ENCODE measurements at regions not wholly inside any gene's neighbourhood (a gene's known extent, or its start where the extent isn't known, plus 50 kb on each side); places are given as distances from the start of the nearest gene placed in this dataset.
"Not testable (repeated sequence)": the region's sequence is repeated elsewhere in the genome, so short reads cannot be mapped to it uniquely, and the experiment has no call there.

DNA sequence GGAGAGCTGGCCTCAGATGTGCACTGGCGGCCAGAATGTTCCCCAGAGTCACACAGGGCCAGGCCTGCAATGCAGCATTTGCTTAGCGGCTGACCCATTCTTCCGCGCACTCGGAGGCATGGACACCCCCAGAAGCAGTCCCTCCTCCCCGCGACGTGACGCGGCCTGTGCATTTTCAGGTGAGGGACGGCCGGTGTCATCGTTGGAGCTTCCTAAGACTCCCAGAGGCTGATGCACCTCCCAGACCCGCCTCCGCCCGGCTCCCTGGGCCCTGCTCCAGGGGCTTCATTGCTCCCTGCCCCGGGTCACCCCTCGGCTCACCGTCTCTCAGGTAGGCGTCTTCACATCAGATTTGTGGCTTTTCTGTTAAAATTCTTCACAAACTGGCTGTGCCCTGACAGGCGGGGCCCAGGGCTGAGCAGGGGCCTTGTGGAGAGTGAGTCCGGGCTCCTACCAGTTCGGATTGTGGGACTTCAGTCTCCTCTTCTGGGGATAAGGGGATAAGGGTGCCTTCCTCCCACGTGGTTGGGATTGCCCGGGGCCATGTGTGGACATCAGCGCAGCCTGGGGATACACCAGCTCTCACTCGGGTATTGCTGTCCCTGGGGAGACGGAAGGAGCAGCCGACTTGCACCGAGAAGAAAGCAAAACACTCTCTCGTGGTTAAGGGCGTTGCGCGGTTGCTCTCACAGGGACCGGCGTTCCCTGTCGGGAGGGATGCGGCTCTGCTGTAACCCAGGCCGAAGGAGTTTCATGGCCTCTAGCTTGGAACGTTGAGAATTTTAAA, 249.1 kb downstream of the ADGRD1 start:
- DNase-seq (ENCODE audit: low read depth in 1 of 2, low spot score in 1 of 2) = no peak
- Histone ChIP-seq H3K27ac (replicated peaks) (no peak overlapping the region), H3K4me3 (replicated peaks; ENCODE audit: insufficient read depth, low read length) (no peak overlapping the region), H3K27me3 (ENCODE audit: insufficient read depth, poor library complexity, severe bottlenecking) (no peaks in the 10 kb centered on the region)
- TF ChIP-seq GABPA (IDR thresholded peaks at IDR 0.05; ENCODE audit: low read depth) = no peak
- TF ChIP-seq REST (IDR thresholded peaks at IDR 0.05; ENCODE audit: insufficient replicate concordance, low read depth) = no peak
- no peak for TF ChIP-seq POLR2AphosphoS5 (IDR thresholded peaks at IDR 0.05; ENCODE audit: low read depth)
- TF ChIP-seq, protein P1, sequence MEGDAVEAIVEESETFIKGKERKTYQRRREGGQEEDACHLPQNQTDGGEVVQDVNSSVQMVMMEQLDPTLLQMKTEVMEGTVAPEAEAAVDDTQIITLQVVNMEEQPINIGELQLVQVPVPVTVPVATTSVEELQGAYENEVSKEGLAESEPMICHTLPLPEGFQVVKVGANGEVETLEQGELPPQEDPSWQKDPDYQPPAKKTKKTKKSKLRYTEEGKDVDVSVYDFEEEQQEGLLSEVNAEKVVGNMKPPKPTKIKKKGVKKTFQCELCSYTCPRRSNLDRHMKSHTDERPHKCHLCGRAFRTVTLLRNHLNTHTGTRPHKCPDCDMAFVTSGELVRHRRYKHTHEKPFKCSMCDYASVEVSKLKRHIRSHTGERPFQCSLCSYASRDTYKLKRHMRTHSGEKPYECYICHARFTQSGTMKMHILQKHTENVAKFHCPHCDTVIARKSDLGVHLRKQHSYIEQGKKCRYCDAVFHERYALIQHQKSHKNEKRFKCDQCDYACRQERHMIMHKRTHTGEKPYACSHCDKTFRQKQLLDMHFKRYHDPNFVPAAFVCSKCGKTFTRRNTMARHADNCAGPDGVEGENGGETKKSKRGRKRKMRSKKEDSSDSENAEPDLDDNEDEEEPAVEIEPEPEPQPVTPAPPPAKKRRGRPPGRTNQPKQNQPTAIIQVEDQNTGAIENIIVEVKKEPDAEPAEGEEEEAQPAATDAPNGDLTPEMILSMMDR (IDR thresholded peaks at IDR 0.05; ENCODE audit: insufficient read depth, low read length) = no peak
- no peak for TF ChIP-seq SPI1 (IDR thresholded peaks at IDR 0.05; ENCODE audit: borderline replicate concordance, low read depth)

DNA sequence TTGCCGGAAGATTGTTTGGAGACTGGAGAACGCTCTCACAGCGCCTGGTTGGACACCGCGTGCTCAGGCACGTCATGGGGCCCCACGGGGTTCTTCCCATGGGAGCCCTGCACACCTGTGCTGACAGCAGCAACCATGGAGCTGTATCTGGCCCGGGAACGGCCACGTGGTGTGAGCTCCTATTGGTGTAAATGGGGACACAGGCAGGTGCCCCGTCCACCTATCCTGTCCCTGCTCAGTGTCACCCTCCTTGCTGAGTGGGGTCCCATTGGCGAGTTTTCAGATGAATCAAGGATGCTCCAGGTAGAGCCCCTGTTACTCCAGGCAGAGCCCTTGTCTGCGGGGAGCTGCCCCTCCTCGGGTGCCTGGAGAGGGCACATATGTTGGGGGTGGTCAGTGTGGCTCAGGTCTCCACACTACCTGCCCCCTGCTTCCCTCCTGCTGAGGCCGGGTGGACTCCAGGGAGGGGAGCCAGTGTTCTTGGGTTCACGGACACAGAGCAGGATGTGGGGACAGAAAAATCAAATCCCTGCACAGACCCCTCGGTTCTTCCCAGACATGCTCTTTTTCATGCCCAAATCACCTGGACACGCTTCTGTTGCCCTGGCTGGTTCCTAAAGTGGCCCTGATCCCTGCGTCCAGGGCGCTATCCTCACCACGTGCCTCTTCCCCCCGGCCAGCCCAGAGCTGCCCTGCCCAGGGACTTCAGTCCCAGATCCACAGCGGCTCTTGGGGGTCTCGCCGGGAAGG, 250.1 kb downstream of the ADGRD1 start:
- H3K27ac ChIP-seq (replicated peaks) = no peak overlapping the region
- no peaks in the 10 kb centered on the region for H3K27me3 ChIP-seq (ENCODE audit: insufficient read depth, poor library complexity, severe bottlenecking)
- H3K4me3 ChIP-seq (replicated peaks; ENCODE audit: insufficient read depth, low read length) = no peak overlapping the region
- no peak for DNase-seq (ENCODE audit: low read depth in 1 of 2, low spot score in 1 of 2)
- no peak for TF ChIP-seq REST (IDR thresholded peaks at IDR 0.05; ENCODE audit: insufficient replicate concordance, low read depth)
- TF ChIP-seq, protein P1 (IDR thresholded peaks at IDR 0.05; ENCODE audit: insufficient read depth, low read length) = no peak

GRCh38 chr12:131204416-131205274, 250.9 kb downstream of the ADGRD1 start:
- H3K4me3 ChIP-seq (replicated peaks; ENCODE audit: insufficient read depth, low read length) = no peak overlapping the region
- no peak for DNase-seq (ENCODE audit: low read depth in 1 of 2, low spot score in 1 of 2)
- no peaks in the 10 kb centered on the region for H3K27me3 ChIP-seq (ENCODE audit: insufficient read depth, poor library complexity, severe bottlenecking)
- no peak for TF ChIP-seq SPI1 (IDR thresholded peaks at IDR 0.05; ENCODE audit: borderline replicate concordance, low read depth)
- TF ChIP-seq GABPA (IDR thresholded peaks at IDR 0.05; ENCODE audit: low read depth) = no peak
- no peak for TF ChIP-seq POLR2AphosphoS5 (IDR thresholded peaks at IDR 0.05; ENCODE audit: low read depth)
- no peak for TF ChIP-seq REST (IDR thresholded peaks at IDR 0.05; ENCODE audit: insufficient replicate concordance, low read depth)
- TF ChIP-seq, protein P1 (IDR thresholded peaks at IDR 0.05; ENCODE audit: insufficient read depth, low read length) = no peak
- H3K27ac ChIP-seq (replicated peaks) = no peak overlapping the region

DNA sequence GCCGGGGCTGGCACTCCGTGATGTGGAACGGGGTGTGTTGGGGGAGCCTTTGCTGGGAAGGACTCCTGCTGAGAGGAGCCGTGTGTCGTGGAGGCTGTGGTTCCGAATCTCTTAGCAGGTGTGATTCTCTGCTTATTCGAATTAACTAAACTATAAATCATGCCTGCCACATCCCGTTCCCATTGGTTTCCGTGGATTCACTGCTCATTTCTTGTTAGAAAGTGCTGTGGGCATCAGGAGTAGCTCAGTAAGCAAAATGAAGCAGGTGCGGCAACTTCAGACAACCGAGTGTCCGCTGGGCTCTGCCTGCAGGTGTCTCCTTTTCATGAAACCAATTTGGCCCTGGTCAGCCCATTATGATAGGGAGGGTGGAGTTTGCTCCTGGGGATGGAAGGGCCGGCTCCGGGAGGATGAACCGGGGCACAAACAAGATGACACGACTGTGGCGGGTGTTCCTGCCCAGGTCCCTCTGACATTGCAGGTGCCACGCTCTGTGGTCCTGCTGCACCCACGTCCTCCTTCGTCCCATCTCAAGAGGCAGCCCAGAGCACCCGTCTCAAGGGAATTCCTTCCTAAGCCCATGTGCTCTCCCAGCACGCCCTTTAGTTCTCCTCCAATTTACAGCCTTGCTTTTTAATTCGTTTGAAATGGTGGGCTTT, 251.7 kb downstream of the ADGRD1 start:
- H3K27me3 ChIP-seq (ENCODE audit: insufficient read depth, poor library complexity, severe bottlenecking); DNase-seq (ENCODE audit: low read depth in 1 of 2, low spot score in 1 of 2); H3K27ac ChIP-seq (replicated peaks); H3K4me3 ChIP-seq (replicated peaks; ENCODE audit: insufficient read depth, low read length): not testable (repeated sequence)
